ENCODE measurements at regions not wholly inside any gene's neighbourhood (a gene's known extent, or its start where the extent isn't known, plus 50 kb on each side); places are given as distances from the start of the nearest gene placed in this dataset.
"Not testable (repeated sequence)": the region's sequence is repeated elsewhere in the genome, so short reads cannot be mapped to it uniquely, and the experiment has no call there.

DNA sequence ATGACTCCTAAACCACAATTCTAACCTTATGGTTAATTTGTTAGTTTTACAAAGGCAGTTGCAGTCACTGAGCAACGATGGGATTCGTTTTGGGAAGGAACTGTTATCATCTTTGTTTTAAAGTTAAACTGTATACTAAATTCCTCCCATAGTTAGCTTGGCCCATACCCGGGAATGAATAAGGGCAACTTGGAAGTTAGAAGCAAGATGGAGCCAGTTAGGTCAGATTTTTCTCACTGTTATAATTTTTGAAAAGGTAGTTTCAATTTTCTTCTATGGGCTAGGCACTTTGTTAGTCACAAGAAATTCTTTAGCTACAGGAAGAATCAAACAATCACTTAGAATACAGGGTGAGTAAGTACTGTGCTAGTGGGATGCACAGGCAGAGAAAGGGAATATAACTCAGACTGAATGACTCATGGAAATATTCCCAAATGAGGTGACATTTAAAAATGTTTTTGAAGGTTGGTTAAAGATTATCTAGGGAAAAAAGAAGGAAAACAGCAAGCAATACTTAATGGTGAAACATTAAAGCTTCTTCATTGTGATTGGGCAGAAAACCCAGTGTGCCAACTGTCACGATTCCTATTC is 153.6 kb downstream of the MAGEB17 start:
- Histone ChIP-seq H3K79me1 (ENCODE audit: low read length) (no peaks in the 10 kb centered on the region), H3K27ac (ENCODE audit: low read depth, low read length) (no peak overlapping the region)
- WGBS (ENCODE audit: extremely low coverage, insufficient coverage, low lambda C conversion rate), result no CpG with 5 or more reads among the region's 4 CpGs

DNA sequence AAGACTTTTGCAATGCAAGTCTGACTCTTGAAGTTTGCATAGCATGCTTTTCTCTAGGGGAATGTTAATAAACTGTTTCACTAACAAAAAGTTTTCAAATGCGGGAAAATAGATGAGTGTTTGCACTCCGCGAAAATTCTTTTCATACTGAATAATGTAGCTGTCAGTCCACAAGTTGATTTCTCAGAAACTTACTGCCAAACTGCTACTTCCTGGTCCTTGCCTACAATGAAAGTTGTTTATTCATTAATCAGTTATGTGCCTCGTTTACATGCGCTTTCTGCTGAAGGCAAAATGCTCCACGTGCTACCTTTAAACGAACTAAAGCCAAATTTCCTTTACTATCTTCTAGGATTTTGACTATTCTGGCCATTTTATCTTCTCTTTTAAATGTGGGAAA is 166.2 kb downstream of the MAGEB17 start:
- Histone ChIP-seq H2BK120ac (ENCODE audit: low read depth, low read length) (no peak overlapping the region), H4K8ac (ENCODE audit: low read depth, low read length) (no peak overlapping the region), H3K27me3 (ENCODE audit: insufficient read depth, low read length, poor library complexity) (no peaks in the 10 kb centered on the region), H2BK5ac (ENCODE audit: low read length) (no peak overlapping the region), H2AK5ac (ENCODE audit: low read length) (no peak overlapping the region), H3K4me2 (ENCODE audit: low read length) (no peak overlapping the region), H3K56ac (ENCODE audit: low read length) (no peak overlapping the region), H3K23ac (ENCODE audit: low read length) (no peak overlapping the region), H3K9ac (ENCODE audit: low read length) (no peak overlapping the region), H3K36me3 (ENCODE audit: control insufficient read depth, insufficient read depth, low read length) (no peaks in the 10 kb centered on the region), H3K4me3 (ENCODE audit: low read length) (no peak overlapping the region), H3K79me2 (ENCODE audit: control insufficient read depth, insufficient read depth, low read length) (no peaks in the 10 kb centered on the region), H3K4ac (ENCODE audit: low read depth, low read length) (no peak overlapping the region), H2BK15ac (replicated peaks; ENCODE audit: low read depth) (no peak overlapping the region), H3K79me1 (ENCODE audit: low read length) (no peaks in the 10 kb centered on the region), H3K4me1 (ENCODE audit: control insufficient read depth, low read depth, low read length) (no peaks in the 10 kb centered on the region), H4K5ac (ENCODE audit: low read length) (no peak overlapping the region), H3K18ac (ENCODE audit: low read length) (no peak overlapping the region), H3K27ac (ENCODE audit: low read depth, low read length) (no peak overlapping the region)
- no CpG with 5 or more reads among the region's 7 CpGs for WGBS (ENCODE audit: extremely low coverage, insufficient coverage, low lambda C conversion rate)
- no peak for DNase-seq

More for the DNA sequence above, 153.6 kb downstream of the MAGEB17 start:
- H4K5ac ChIP-seq (ENCODE audit: low read length), result no peak overlapping the region
- no peak overlapping the region for H3K56ac ChIP-seq (ENCODE audit: low read length)
- no peak overlapping the region for H4K8ac ChIP-seq (ENCODE audit: low read depth, low read length)
- no peak overlapping the region for H2BK5ac ChIP-seq (ENCODE audit: low read length)
- H2BK15ac ChIP-seq (replicated peaks; ENCODE audit: low read depth), result no peak overlapping the region
- H3K9ac ChIP-seq (ENCODE audit: low read length), result no peak overlapping the region
- no peaks in the 10 kb centered on the region for H3K36me3 ChIP-seq (ENCODE audit: control insufficient read depth, insufficient read depth, low read length)
- no peak for DNase-seq
- H3K4me2 ChIP-seq (ENCODE audit: low read length), result no peak overlapping the region
- H3K18ac ChIP-seq (ENCODE audit: low read length), result no peak overlapping the region
- H3K27me3 ChIP-seq (ENCODE audit: insufficient read depth, low read length, poor library complexity), result no peaks in the 10 kb centered on the region
- no peak overlapping the region for H3K4me3 ChIP-seq (ENCODE audit: low read length)
- H2AK5ac ChIP-seq (ENCODE audit: low read length), result no peak overlapping the region
- H3K23ac ChIP-seq (ENCODE audit: low read length), result no peak overlapping the region
- H3K4ac ChIP-seq (ENCODE audit: low read depth, low read length), result no peak overlapping the region
- H2BK120ac ChIP-seq (ENCODE audit: low read depth, low read length), result no peak overlapping the region
- H3K4me1 ChIP-seq (ENCODE audit: control insufficient read depth, low read depth, low read length), result no peaks in the 10 kb centered on the region
- no peaks in the 10 kb centered on the region for H3K79me2 ChIP-seq (ENCODE audit: control insufficient read depth, insufficient read depth, low read length)

GRCh38 chrX:16335181-16335580 is 167.9 kb downstream of the MAGEB17 start:
- Histone ChIP-seq H2BK5ac (ENCODE audit: low read length) (no peak overlapping the region), H3K4me3 (ENCODE audit: low read length) (no peak overlapping the region), H3K4ac (ENCODE audit: low read depth, low read length) (no peak overlapping the region), H3K79me2 (ENCODE audit: control insufficient read depth, insufficient read depth, low read length) (no peaks in the 10 kb centered on the region), H3K79me1 (ENCODE audit: low read length) (no peaks in the 10 kb centered on the region), H3K18ac (ENCODE audit: low read length) (no peak overlapping the region), H4K5ac (ENCODE audit: low read length) (no peak overlapping the region), H3K27ac (ENCODE audit: low read depth, low read length) (no peak overlapping the region), H2BK120ac (ENCODE audit: low read depth, low read length) (no peak overlapping the region), H3K56ac (ENCODE audit: low read length) (no peak overlapping the region), H3K27me3 (ENCODE audit: insufficient read depth, low read length, poor library complexity) (no peaks in the 10 kb centered on the region), H3K9ac (ENCODE audit: low read length) (no peak overlapping the region), H4K8ac (ENCODE audit: low read depth, low read length) (no peak overlapping the region), H2AK5ac (ENCODE audit: low read length) (no peak overlapping the region), H3K23ac (ENCODE audit: low read length) (no peak overlapping the region), H3K36me3 (ENCODE audit: control insufficient read depth, insufficient read depth, low read length) (no peaks in the 10 kb centered on the region), H3K4me2 (ENCODE audit: low read length) (no peak overlapping the region), H3K4me1 (ENCODE audit: control insufficient read depth, low read depth, low read length) (no peaks in the 10 kb centered on the region), H2BK15ac (replicated peaks; ENCODE audit: low read depth) (no peak overlapping the region)
- DNase-seq, result no peak
- WGBS (ENCODE audit: extremely low coverage, insufficient coverage, low lambda C conversion rate), result no CpG with 5 or more reads among the region's 1 CpG

GRCh38 chrX:16347968-16348670 is 180.8 kb downstream of the MAGEB17 start:
- no peak overlapping the region for H3K4me3 ChIP-seq (ENCODE audit: low read length)
- no peak overlapping the region for H2AK5ac ChIP-seq (ENCODE audit: low read length)
- no peaks in the 10 kb centered on the region for H3K79me2 ChIP-seq (ENCODE audit: control insufficient read depth, insufficient read depth, low read length)
- no peak overlapping the region for H2BK120ac ChIP-seq (ENCODE audit: low read depth, low read length)
- H3K27me3 ChIP-seq (ENCODE audit: insufficient read depth, low read length, poor library complexity), result no peaks in the 10 kb centered on the region
- no peaks in the 10 kb centered on the region for H3K36me3 ChIP-seq (ENCODE audit: control insufficient read depth, insufficient read depth, low read length)
- no peaks in the 10 kb centered on the region for H3K79me1 ChIP-seq (ENCODE audit: low read length)
- no peak overlapping the region for H3K23ac ChIP-seq (ENCODE audit: low read length)
- no peak overlapping the region for H3K9ac ChIP-seq (ENCODE audit: low read length)
- H2BK15ac ChIP-seq (replicated peaks; ENCODE audit: low read depth), result no peak overlapping the region
- H3K4me1 ChIP-seq (ENCODE audit: control insufficient read depth, low read depth, low read length), result no peaks in the 10 kb centered on the region
- no peak overlapping the region for H3K18ac ChIP-seq (ENCODE audit: low read length)
- H2BK5ac ChIP-seq (ENCODE audit: low read length), result no peak overlapping the region
- no peak overlapping the region for H3K27ac ChIP-seq (ENCODE audit: low read depth, low read length)
- no CpG with 5 or more reads among the region's 4 CpGs for WGBS (ENCODE audit: extremely low coverage, insufficient coverage, low lambda C conversion rate)
- H3K4ac ChIP-seq (ENCODE audit: low read depth, low read length), result no peak overlapping the region
- H4K5ac ChIP-seq (ENCODE audit: low read length), result no peak overlapping the region
- H3K4me2 ChIP-seq (ENCODE audit: low read length), result no peak overlapping the region
- H4K8ac ChIP-seq (ENCODE audit: low read depth, low read length), result no peak overlapping the region
- H3K56ac ChIP-seq (ENCODE audit: low read length), result no peak overlapping the region
- no peak for DNase-seq

DNA sequence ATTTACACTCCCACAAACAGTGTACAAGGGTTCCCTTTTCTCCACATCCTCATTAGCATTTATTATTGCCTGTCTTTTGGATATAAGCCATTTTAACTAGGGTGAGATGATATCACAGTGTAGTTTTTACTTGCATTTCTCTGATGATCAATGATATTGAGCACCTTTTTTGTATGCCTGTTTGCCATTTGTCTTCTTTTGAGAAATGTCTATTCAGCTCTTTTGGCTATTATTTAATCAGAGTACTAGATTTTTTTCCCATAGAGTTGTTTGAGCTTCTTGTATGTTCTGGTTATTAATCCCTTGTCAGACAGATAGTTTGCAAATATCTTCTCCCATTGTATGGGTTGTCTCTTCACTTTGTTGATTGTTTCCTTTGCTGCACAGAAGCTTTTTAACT is 190.6 kb downstream of the MAGEB17 start:
- no peak overlapping the region for H3K27ac ChIP-seq (ENCODE audit: low read depth, low read length)

DNA sequence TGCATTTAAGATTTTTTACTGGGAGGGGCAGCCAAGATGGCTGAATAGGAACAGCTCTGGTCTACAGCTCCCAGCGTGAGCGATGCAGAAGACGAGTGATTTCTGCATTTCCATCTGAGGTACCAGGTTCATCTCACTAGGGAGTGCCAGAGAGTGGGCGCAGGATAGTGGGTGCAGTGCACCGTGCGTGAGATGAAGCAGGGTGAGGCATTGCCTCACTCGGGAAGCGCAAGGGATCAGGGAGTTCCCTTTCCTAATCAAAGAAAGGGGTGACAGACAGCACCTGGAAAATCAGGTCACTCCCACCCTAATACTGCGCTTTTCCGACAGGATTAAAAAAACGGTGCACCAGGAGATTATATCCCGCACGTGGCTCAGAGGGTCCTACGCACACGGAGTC is 192.8 kb downstream of the MAGEB17 start:
- H2BK5ac ChIP-seq (ENCODE audit: low read length); H2BK120ac ChIP-seq (ENCODE audit: low read depth, low read length); H4K5ac ChIP-seq (ENCODE audit: low read length); H3K4me3 ChIP-seq (ENCODE audit: low read length); H2AK5ac ChIP-seq (ENCODE audit: low read length); H2BK15ac ChIP-seq (replicated peaks; ENCODE audit: low read depth); H3K56ac ChIP-seq (ENCODE audit: low read length); H3K27ac ChIP-seq (ENCODE audit: low read depth, low read length); DNase-seq; H3K4me2 ChIP-seq (ENCODE audit: low read length); H3K36me3 ChIP-seq (ENCODE audit: control insufficient read depth, insufficient read depth, low read length); H3K23ac ChIP-seq (ENCODE audit: low read length); H4K8ac ChIP-seq (ENCODE audit: low read depth, low read length); H3K27me3 ChIP-seq (ENCODE audit: insufficient read depth, low read length, poor library complexity); H3K79me1 ChIP-seq (ENCODE audit: low read length); H3K4ac ChIP-seq (ENCODE audit: low read depth, low read length); H3K9ac ChIP-seq (ENCODE audit: low read length); H3K79me2 ChIP-seq (ENCODE audit: control insufficient read depth, insufficient read depth, low read length); H3K18ac ChIP-seq (ENCODE audit: low read length); H3K4me1 ChIP-seq (ENCODE audit: control insufficient read depth, low read depth, low read length): not testable (repeated sequence)
- WGBS (ENCODE audit: extremely low coverage, insufficient coverage, low lambda C conversion rate), result no CpG with 5 or more reads among the region's 15 CpGs

More for the DNA sequence above, 190.6 kb downstream of the MAGEB17 start:
- Histone ChIP-seq H3K56ac (ENCODE audit: low read length) (no peak overlapping the region), H3K4me1 (ENCODE audit: control insufficient read depth, low read depth, low read length) (no peaks in the 10 kb centered on the region), H4K8ac (ENCODE audit: low read depth, low read length) (no peak overlapping the region), H3K79me1 (ENCODE audit: low read length) (no peaks in the 10 kb centered on the region), H3K79me2 (ENCODE audit: control insufficient read depth, insufficient read depth, low read length) (no peaks in the 10 kb centered on the region), H3K4me3 (ENCODE audit: low read length) (no peak overlapping the region), H4K5ac (ENCODE audit: low read length) (no peak overlapping the region), H3K18ac (ENCODE audit: low read length) (no peak overlapping the region), H3K9ac (ENCODE audit: low read length) (no peak overlapping the region), H2AK5ac (ENCODE audit: low read length) (no peak overlapping the region), H3K4me2 (ENCODE audit: low read length) (no peak overlapping the region), H2BK15ac (replicated peaks; ENCODE audit: low read depth) (no peak overlapping the region), H3K36me3 (ENCODE audit: control insufficient read depth, insufficient read depth, low read length) (no peaks in the 10 kb centered on the region), H2BK5ac (ENCODE audit: low read length) (no peak overlapping the region), H3K4ac (ENCODE audit: low read depth, low read length) (no peak overlapping the region), H2BK120ac (ENCODE audit: low read depth, low read length) (no peak overlapping the region), H3K27me3 (ENCODE audit: insufficient read depth, low read length, poor library complexity) (no peaks in the 10 kb centered on the region), H3K23ac (ENCODE audit: low read length) (no peak overlapping the region)
- DNase-seq, result no peak
